Lower leg skin (tissue), 3 donors: ENCODE measurements at regions not wholly inside any gene's neighbourhood (a gene's known extent, or its start where the extent isn't known, plus 50 kb on each side); places are given as distances from the start of the nearest gene placed in this dataset.

Experiments used
- POLR2A ChIP-seq, 2 donors: fragments of 450-650 bp; IDR thresholded peaks; one replicate each; pipeline ENCODE4 v1.6.1; 2016 to 2017; ENCODE audit warnings: antibody characterized with exemption in 2 of 2, mild to moderate bottlenecking in 1 of 2, moderate library complexity in 1 of 2
- TF ChIP-seq, protein P1 (sequence below), 3 donors: fragments of 450-650 bp; IDR thresholded peaks; one replicate each; pipeline ENCODE4 v1.5.1; 2016; ENCODE audit warnings: antibody characterized with exemption in 3 of 3, mild to moderate bottlenecking in 3 of 3, moderate library complexity in 2 of 3

GRCh38 chr6:169883316-169883715 is 131.9 kb downstream of the ERMARD start:
- TF ChIP-seq, protein P1, sequence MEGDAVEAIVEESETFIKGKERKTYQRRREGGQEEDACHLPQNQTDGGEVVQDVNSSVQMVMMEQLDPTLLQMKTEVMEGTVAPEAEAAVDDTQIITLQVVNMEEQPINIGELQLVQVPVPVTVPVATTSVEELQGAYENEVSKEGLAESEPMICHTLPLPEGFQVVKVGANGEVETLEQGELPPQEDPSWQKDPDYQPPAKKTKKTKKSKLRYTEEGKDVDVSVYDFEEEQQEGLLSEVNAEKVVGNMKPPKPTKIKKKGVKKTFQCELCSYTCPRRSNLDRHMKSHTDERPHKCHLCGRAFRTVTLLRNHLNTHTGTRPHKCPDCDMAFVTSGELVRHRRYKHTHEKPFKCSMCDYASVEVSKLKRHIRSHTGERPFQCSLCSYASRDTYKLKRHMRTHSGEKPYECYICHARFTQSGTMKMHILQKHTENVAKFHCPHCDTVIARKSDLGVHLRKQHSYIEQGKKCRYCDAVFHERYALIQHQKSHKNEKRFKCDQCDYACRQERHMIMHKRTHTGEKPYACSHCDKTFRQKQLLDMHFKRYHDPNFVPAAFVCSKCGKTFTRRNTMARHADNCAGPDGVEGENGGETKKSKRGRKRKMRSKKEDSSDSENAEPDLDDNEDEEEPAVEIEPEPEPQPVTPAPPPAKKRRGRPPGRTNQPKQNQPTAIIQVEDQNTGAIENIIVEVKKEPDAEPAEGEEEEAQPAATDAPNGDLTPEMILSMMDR (IDR thresholded peaks at IDR 0.05) = no peak
- TF ChIP-seq POLR2A (IDR thresholded peaks at IDR 0.05) = no peak
